ENCODE measurements at regions not wholly inside any gene's neighbourhood (a gene's known extent, or its start where the extent isn't known, plus 50 kb on each side); places are given as distances from the start of the nearest gene placed in this dataset.
"Not testable (repeated sequence)": the region's sequence is repeated elsewhere in the genome, so short reads cannot be mapped to it uniquely, and the experiment has no call there.

- no peak for DNase-seq
Measured at GRCh38 chr4:13678186-13678924, 50.8 kb upstream of the BOD1L1 start.

DNA sequence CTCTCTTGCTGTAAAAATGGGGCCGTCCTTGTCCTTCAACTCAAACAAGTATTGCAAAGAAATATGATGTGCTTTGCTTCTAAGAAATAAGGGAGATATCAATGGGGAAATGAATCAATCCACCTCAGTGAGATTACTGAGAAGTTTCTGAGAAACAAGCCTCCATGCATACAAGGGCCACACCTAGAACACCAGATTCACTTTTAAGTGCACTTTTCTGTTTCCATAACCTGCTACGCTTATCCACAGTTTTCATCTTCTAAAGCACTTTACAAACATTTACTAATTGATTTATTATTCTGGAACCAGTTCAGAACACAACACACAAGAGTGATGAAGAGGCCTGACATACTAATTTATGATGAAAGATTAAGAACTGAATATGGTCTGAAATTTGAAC lies 54.0 kb upstream of the BOD1L1 start:
- DNase-seq = no peak

DNA sequence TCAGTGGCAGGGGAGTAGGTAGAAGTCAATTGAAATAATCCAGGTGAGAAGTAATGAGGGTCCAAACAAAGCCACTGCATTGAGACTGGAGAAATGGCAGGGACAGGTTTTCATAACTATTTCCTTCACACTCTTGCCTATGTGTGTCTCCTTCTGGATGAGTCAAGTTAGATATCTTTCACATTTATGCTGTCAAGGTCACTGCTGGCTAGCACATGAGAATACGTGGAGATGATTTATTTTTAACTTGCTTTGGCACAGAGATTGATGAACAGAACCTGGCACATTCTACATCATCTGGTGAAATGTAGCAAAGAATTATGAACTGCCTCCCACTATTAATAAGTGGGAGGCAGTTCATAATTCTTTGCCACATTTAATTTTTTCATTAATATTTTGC lies 66.7 kb upstream of the BOD1L1 start:
- DNase-seq = no peak

DNA sequence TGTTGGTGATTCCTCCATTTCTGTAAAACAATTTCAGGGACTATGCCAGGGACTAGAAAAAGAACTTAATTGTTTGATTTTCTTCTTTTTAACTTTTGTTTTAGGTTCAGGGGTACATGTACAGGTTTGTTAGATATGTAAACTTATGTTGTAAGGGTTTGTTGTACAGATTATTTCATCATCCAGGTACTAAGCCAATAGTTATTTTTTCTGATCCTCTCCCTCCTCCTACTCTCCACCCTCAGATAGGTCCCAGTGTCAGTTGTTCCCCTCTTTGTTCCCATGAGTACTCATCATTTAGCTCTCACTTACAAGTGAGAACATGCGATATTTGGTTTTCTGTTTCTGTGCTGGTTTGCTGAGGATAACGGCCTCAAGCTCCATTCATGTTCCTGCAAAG lies 70.8 kb upstream of the BOD1L1 start:
- no peak for DNase-seq

DNA sequence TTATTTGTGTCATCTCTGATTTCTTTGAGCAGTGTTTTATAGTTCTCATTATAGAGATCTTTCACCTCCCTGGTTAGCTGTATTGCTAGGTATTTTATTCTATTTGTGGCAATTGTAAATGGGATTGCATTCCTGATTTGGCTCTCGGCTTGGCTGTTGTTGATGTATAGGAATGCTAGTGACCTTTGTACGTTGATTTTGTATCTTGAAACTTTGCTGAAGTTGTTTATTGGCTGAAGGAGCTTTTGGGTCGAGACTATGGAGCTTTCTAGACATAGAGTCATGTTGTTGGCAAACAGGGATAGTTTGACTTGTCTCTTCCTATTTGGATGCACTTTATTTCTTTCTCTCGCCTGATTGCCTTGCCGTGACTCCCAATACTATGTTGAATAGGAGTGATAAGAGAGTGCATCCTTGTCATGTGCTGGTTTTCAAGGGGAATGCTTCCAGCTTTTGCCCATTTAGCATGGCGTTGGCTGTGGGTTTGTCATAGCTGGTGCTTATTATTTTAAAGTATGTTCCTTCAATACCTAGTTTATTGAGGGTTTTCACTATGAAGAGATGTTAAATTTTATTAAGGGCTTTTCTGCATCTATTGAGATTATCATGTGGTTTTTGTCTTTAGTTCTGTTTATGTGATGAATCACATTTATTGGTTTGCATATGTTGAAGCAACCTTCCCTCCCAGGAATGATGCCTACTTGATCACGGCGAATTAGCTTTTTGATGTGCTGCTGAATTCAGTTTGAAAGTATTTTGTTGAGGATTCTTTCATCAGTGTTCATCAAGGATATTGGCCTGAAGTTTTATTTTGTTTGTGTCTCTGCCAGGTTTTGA lies 72.7 kb upstream of the BOD1L1 start:
- no peak for DNase-seq

DNA sequence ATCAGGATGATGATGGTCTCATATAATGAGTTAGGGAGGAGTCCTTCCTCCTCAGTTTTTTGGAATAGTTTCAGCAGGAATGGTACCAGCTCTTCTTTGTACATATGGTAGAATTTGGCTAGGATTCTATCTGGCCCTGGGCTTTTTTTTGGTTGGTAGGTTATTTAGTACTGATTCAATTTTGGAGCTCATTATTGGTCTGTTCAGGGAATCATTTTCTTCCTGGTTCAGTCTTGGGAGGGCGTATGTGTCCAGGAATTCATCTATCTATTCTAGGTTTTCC lies 73.3 kb upstream of the BOD1L1 start:
- not testable (repeated sequence) for DNase-seq

DNA sequence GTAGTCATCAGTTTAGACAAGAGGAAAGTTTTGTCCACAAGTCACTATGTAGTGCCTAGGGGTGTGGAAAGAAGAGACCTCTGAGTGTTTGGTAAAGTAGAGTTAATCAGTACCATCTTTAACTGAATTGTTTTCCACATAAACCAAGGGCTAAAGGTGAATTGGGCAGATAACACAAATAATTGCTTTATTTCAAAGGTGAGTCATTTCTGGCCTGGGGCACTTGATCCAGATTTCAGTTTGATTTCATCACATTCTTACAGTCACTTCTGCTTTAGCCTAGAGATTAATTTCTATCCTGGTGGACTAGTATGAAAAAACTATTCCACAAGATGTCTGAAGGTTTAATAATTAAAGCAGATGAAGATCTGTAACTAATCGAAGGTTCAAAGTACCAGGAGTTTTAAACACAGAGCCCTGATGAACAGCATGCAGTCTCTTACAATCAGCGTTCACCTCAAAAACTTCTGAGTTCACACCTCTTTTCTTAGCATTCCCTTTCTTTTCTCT lies 74.5 kb upstream of the BOD1L1 start:
- no peak for DNase-seq

DNA sequence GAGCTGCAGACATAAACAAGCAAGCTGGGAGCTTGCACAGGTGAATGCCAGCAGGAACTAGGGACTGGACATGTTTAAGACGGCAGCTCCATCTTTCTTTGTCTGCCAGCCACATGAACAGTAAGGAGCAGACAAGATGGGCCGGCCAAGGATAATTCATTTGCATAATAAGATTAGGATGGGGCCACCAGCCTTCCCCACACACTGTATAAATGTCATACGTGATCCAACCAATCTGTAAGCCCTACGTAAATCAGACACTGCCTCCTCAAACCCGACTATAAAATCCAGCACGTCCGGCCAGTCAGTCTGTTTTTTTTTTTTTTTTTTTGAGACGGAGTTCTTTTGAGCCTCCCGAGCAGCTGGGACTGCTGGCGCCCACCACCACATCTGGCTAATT lies 75.6 kb upstream of the BOD1L1 start:
- no peak for DNase-seq

DNA sequence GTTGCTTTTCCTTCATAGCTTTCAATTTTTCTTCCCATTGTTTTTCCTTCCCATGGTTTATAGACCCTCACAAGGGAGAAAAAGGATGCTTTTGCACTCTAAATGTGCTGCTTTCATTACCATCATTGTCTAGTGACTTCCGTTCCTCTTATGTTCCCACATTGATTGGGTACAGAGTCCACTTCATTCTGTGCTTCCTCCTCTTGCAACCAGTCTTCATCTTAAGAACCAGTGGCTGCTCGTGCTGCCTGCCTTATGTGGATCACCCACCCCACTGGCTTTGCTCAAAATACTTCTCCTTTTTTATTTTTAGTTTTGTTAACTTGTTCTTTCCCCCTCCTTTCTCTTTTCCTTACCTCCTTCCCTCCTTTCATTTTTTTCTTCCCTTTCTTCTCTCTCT lies 76.5 kb upstream of the BOD1L1 start:
- DNase-seq = no peak

GRCh38 chr4:13704761-13705160 lies 77.2 kb upstream of the BOD1L1 start:
- no peak for DNase-seq

GRCh38 chr4:13705521-13706041 lies 78.1 kb upstream of the BOD1L1 start:
- no peak for DNase-seq

DNA sequence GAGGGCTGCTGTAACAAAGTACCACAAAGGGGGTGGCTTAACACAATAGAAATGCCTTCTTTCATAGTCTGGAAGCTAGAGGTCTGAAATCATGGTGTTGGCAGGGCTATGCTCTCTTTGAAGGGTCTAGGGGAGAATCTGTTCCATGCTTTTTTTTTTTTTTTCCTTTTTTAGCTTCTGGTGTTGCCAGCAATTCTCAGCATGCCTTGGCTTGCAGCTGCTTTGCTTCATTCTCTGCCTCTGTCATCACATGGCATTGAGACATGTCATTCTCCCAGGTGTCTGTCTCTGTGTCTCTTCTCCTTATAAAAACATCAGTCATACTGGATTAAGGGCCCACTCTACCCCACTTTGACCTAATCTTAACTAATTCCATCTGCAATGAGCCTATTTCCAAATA lies 78.6 kb upstream of the BOD1L1 start:
- no peak for DNase-seq

DNA sequence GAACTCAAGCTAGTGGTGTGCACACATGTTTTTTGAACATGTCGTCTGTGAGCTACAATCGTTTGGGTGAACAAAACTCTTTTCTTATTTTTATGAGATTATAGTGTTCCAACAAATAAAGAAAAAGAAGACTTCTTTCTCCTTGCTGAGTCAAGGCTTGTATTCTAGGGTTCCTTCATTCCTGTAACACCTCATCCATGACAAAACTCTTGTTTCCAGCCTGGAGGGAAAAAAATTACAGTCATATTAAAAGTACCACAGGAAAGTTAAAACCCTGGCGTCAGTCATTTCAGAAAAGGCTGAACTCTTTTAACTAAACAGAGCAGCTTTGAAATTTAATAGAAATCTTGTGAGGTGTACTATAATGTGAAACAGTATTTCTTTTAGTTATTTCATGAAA lies 79.2 kb upstream of the BOD1L1 start:
- DNase-seq = no peak

DNA sequence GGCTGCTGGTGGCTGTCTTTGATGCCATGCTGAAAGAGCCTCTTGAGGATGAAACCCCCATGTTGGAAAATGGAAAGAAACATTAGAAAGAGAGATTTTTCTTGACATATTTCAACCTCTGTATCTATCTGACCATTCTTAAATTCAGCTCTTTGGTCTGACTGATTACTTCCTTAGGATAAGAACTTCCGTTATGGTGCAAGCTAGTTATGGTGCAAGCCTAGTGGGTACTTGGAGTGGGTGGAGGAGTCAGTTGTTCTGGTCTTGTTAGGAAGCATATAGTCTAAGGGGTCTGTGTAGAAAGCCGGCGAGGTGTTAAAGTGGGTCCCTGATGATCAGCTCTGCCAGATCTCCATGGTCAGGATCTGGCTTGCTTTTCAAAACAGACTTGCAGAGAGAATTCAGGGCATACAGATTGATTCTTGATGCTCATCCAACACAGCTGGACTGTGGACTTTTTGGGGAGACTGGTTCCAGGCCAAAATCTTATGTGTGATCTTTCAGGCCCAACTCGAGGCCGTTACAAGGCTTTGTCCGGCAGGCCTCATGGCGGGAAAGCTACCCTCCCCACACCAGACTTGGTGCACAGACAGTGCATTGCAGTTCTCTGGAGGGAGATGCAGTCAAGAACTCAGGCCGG lies 82.8 kb upstream of the BOD1L1 start:
- DNase-seq = no peak

GRCh38 chr4:13711233-13711785 lies 83.8 kb upstream of the BOD1L1 start:
- no peak for DNase-seq

GRCh38 chr4:13721894-13722293 lies 94.4 kb upstream of the BOD1L1 start:
- no peak for DNase-seq

- DNase-seq = no peak
Measured at GRCh38 chr4:13722649-13723048, 95.1 kb upstream of the BOD1L1 start.

DNA sequence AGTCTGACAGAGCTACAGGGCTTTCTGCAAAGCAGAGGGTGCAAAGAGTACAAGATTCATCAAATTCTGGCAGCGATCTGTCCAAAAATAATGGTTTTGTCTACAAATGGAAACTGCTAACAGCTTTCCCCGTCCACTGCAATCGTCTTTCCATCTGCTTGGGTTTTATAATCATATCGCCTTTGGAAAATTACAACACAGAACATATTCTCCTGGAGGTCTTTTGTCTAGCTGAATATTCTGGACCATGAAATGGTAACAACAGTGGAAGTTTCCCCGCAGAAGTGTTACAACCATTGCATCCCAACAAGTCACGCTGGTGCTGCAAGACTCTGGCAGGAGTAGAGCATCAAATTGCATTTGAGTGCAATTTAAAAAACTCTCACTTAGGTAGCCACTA lies 101.2 kb upstream of the BOD1L1 start:
- no peak for DNase-seq

DNA sequence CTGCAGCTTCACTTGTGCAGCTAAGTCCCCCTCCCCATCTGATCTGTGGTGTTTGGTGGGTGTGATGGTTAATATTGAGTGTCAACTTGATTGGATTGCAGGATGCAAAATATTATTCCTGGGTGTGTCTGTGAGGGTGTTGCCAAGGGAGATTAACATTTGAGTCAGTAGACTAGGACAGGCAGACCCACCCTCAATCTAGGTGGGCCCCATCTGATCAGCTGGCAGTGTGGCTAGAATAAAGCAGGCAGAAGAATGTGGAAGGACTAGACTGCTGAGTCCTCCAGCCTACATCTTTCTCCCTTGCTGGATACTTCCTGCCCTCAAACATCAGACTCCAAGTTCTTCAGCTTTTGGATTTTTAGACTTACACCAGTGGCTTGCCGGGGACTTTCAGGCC lies 103.5 kb upstream of the BOD1L1 start:
- no peak for DNase-seq

DNA sequence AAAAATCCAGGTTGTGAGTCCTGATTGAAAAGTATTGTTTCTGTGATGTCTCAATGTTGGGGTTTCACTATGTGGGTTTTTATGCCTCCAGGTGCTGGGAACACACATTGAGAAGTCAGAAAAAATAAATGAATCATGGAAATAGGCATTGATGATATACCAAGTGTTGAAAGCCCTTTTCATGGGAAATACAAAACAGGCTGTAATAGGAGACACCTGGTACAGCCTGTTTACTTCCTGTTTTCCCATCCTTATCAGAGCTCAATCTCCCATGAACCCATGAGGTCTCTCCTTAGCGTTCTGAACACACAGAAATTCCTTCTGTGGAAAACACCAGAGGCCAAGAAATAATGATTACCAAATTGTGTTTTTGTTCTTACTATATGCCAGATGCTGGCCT lies 106.3 kb upstream of the BOD1L1 start:
- DNase-seq = no peak

GRCh38 chr4:13750594-13750993 lies 123.1 kb upstream of the BOD1L1 start:
- DNase-seq = no peak

GRCh38 chr4:13761581-13761980 lies 134.1 kb upstream of the BOD1L1 start:
- DNase-seq = not testable (repeated sequence)

DNA sequence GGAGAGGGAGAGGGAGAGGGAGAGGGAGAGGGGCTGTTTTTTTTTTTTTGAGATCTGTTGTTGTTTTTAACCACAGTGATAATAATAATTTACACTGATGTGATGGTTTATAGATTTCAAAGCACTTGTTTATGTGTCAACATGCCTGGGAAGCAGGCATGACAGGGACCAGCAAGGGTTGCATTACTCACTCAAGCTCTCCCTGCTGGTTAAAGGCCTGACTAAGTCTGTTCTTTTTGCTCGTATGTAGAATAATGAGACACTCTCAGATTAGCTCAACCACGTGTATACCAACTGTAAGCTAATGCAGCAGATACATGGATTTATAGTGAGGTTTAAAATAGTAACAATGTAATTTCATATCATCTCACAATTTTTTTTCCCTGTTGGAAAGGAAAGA lies 134.6 kb upstream of the BOD1L1 start:
- no peak for DNase-seq

- DNase-seq = no peak
Measured at GRCh38 chr4:13763707-13764106, 136.2 kb upstream of the BOD1L1 start.

All from activated T-cell treated with anti-CD3 and anti-CD28 coated beads, Interleukin-2, amount 50 U/mL, for 48 hours (primary cell).